NCI-H2107 treated with DMSO at 0.1 percent for 48 hours (cell line): ENCODE measurements at regions not wholly inside any gene's neighbourhood (a gene's known extent, or its start where the extent isn't known, plus 50 kb on each side); places are given as distances from the start of the nearest gene placed in this dataset.

ENCODE experiments used
- DNase-seq: peaks from one replicate; lab custom pipeline; 2025; ENCODE audit not compliant: unreplicated experiment; lab: John Stamatoyannopoulos, UW

DNA sequence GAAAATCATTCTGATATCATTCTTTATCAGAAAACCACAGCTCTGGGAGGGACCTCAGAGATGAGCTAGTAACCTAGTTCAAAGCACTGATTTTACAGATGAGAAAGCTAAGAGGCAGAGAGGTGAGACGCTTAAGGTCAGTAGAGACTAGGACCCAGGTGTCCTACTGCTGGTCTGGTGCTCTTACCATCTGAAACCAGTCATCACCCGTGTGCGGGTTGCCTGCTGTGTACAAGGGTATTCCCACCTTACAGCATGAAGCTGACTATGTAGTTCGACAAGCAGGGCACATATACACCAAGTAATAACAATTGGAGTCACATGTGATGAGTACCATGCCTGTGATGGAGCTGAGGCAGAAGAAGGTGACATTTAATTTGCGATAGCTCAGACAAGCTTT is 133.7 kb downstream of the ADAMTS15 start:
- DNase-seq, result no peak

DNA sequence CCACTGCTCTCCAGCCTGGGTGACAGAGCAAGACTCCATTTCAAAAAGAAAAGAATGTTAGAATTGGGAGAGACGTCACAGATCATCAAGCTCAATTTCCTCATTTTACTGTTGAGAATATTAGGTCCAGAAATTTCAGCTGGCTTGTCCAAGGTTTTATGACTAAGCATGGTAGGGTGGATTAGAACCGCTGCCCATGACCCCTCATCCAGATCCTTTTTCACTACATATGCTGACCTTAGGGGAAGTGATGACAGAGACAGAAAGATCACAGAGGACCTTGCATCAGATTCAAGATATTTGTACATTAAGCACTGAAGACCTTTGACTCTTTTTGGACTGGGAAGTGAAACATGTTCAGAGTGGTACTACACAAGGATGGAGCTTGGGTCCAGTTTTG is 134.5 kb downstream of the ADAMTS15 start:
- DNase-seq, result no peak

DNA sequence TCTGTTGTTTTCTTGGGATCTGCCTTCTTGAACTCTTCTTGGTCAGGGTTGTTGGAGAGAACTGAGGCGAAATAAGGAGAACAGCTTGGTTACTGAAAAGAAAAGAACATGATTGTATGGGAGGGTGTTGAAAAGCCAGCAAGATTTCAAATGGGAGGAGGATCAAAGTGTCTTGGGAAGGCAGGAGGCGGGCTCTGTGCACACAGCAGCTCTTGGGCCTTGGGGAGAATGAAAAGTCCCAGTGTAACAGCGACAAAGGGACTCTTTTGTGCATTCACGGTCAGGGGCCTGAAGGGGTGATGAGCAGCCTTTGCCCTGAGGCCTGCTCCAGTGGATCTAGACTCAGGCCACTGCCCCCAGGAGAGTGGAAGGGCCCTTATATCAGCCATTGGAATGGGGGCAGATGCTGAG is 135.4 kb downstream of the ADAMTS15 start:
- no peak for DNase-seq

DNA sequence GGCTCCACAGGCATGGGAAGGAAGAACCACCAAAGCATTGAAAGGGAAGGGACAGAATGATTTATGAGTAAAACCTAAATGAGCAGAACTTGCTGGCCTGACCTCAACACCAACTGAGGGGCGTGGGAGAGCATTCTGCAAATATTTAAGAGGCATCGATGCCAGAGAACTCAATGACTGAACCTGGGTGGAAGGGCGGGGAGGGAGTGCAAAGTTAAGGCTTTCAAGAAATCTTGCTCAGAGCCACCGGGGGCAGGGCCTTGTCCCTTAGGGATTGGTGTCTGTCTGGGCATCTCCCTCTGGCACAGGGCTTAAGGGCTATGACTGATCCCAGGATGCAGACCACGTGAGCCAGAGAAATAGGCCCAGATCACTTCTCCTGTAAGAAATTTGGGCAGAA is 137.1 kb downstream of the ADAMTS15 start:
- no peak for DNase-seq

DNA sequence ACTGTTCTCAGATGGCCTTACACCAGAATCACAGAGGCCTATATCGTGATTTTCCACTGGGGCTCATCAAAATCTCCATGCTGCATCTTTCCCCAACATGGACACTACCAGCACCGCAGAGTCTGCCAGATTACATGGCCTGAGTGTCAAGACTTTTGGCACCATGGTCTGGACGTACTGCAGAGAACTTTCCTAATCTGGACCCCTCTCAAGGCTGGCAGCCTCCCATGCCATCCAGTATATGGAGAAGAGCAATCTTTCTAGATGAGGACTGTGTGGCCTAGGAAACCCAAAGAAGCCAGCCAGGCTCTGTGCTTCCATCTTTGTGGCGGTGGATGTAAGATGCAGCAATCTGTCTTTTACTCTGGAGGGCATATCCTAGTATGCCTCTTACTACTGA is 139.2 kb downstream of the ADAMTS15 start:
- DNase-seq, result no peak

DNA sequence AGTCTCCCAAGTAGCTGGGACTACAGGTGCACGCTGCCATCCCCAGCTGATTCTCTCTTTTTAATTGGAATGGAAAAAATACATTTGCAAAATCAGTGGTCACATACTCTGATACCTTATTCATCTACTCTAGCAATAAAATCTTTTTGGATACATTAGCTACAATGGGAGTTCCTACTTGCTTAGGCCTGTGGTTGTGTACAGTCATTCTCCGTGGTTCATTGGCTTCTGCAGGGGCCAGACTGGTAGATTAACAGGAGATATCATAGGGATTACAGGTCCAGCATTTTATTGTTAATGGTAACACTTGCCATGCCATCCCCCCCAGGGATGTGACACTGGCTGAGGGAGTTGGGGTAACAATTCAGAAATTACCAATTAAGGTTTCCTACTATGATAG is 140.0 kb downstream of the ADAMTS15 start:
- DNase-seq, result no peak

DNA sequence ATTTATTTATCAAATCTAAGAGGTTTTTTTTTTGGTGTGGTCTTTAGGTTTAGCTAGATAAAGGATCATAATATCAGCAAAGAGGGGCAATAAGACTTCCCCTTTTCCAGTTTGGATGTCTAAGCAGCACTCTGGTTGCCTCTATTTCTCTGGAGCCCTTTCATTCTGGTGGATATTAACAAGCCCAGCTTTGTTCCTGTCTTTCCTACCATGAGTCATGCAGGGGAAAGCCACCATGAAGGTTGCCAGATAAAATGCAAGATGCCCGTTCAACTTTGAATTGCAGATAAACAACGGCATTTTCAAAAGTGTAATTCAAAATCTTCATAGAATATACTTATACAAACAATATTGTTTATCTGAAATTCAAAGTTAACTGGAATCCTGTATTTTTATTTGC is 143.6 kb downstream of the ADAMTS15 start:
- no peak for DNase-seq

DNA sequence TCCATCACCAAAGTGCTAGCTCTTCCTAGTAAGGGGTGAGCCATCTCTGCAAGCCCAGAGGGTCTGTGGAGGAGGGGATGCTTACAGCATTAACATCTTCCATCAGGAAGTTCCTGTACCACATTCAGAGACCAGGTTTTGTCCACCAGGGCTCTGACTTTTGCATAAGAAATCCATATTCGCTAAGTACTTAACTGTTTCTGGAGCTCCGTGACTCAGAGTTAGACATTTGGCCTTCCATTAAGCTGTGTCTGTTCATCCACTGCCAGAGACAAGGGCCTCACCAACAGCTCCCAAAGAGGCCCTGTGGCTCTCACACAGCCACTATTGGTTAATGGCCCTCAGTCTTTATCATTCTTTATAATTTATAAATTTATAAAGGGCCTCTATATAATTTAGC is 144.6 kb downstream of the ADAMTS15 start:
- no peak for DNase-seq

DNA sequence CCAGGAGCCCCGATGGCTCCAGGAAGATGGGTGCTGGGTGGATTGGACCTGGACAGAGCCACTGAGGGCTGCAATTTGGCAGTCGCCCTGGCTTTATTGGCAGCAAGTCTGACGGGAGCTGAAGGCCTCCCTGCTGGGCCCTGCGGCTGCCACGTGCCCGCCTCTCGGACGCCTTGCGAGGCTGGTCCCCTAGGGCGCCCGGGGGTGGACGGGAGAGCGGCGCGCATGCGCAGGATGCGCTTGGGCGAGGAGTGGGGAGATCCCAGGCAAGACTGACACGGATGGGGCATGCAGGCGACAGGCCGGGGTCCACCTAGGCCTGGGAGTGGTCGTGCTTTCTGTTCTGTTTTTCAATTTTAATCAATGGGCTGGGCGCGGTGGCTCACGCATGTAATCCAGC is 150.0 kb downstream of the ADAMTS15 start:
- DNase-seq, result no peak

DNA sequence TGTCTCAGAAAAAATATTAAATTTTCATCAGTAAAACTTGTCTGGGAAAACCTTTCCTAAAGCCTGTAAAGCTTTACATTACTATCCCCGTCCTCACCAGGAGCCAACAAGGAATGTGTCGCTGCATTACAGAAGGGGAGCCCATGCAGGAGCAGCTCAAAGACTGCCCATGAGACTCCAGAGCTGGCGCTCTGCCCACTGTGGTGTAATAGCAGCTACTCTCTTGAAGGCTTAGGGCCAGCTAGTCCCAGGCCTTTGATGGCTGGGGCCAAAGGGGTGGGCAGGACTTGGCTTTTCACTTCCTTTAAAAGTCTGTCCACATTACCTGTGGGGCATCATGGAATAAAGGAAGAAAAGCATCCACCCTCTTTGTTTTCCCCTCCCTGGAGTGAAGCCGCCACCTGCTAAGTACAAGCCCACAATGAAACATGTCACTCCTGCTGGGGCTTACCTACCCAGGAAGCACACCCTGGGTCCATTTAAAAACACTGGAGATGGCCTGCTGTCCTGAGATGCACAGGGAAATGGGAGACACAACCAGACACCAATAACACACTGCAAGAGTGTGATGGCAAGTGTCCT is 150.7 kb downstream of the ADAMTS15 start:
- DNase-seq, result no peak

DNA sequence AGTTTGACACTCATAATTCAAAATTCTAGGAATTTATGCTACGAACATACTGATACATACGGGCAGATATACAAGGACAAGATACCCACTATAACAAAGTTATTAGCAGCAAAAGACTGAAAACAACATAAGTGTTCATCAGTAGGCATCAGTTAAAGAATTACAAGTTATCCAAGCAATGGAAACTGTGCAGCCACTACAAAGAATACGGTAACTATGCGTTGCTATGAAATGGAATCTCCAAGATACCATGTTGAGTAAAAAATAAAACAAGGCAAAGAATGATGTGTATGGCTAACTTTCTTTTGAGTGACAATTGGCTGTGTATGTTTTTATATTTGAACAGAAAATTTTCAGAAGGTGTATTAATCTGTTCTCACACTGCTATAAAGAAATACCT is 151.7 kb downstream of the ADAMTS15 start:
- no peak for DNase-seq

DNA sequence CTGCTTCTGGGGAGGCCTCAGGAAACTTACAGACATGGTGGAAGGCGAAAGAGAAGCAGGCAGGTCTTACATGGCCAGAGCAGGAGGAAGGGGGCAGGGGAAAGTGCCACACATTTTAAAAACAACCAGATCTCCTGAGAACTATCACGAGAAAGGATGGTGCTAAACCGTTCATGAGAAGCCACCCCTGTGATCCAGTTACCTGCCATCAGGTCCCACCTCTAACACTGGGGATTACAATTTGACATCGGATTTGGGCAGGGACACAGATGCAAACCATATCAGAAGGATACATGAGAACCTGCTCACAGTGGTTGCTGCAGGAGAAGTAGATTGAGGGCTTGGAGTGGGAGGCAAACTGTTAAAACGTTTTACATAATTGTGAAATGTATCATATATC is 152.2 kb downstream of the ADAMTS15 start:
- no peak for DNase-seq

DNA sequence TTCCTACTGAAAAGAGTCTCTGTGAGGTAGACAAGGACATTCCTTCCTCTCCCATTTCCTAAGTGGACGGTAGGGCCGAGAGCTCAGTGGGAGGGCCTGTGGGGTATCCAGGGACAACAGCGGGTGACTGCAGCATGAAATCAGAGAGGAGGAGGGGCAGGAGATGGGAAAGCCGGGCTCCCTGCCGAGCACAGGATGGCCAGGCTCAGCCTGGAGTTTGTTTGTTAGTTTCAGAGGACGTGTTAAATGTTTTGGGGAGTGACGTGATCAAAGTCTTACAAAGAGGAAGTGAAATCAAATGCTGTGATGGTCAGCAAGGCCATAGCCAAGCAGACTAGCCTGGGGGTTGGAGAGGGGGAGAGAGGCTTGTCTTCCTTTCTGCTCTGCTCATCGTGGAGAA is 152.7 kb downstream of the ADAMTS15 start:
- DNase-seq, result no peak

DNA sequence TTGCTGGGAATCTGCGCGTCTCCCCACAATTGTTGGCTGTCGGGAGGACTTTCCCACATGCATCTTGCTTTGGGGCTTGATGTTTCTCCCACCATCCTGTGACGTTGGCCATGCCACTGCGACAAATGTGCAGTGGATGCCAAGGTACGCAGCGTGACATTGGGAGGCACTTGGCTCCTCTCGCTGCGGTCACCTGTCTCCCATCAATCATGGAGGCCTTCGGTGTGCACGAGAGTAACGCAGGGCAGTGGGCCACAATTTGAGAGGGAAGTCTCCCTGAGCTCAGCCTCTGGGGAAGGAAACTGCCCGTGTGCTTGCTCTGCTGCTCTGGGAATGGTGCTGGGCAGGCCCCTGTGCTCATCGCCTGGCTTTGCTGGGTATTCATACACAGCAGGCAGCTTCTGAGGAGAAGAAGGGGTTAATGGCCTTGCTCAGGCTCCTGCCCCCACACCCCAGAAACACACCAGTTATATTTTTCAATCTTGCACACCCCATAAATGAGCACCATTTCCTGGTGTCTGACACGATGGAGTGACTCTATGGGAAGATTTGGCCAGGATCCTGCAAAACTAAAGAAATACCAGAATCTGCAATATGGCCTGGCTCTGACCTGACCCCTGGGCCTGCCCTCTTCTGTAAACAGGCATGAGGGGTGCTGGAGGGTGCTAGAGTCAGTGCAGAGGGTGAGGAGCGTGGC is 153.5 kb downstream of the ADAMTS15 start:
- no peak for DNase-seq

DNA sequence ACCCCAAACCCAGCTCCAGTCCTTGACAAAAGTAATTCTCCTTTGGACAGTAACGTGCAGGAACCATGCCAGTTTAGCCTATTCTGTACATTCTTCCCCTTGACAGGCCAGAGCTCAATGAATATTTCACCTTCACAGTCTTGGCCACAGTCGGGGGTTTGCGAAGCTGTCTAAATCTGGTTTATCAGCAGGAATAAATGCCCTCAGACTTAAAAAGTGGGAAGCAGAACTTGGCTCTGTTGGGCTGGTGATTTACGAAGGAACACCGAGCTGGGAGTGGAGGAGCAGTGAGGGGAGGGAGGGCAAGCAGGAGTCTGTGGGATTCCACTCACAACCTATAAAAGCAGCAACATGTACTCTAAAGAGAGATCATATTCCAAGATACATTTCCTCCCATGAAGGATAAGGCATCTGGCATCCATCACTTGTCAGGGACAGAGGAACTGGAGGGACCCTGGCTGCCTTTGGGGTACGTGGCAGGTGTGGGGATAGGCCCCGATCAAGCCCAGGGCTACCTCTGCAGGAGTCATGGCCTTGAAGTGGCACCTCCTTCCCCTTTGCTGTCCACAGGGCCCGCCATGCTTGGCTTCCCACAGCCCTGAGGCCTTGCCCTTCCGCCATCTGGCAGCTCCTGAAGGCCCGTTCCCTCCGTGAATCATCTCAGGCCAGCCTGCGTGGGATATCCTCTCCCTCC is 154.3 kb downstream of the ADAMTS15 start:
- no peak for DNase-seq

DNA sequence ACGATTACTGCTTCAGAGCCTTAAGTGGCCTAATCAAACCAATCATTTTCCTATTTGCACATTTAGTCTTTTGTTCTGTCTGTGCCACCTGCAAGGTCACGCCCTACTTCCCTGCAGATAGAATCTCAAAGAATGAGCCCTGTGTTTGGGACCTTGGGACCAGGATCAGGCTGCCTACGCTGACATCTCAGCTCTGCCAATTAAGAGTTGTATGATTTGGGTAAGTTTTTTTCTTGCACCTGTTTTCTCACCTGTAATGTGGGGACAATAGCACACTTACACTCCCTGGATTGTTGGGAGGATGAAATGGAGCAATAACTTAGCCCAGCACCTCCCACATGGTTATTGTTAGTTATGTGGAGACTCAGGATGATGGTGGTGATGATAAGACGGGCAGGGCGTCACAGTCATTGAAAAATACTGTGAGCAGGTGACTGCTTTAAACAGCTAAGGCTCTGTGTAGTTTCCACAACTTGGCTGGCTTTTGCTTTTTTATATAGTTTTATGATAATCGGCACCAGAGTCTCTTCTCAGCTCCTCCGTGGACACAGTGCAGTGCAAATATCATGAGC is 155.0 kb downstream of the ADAMTS15 start:
- DNase-seq, result no peak

DNA sequence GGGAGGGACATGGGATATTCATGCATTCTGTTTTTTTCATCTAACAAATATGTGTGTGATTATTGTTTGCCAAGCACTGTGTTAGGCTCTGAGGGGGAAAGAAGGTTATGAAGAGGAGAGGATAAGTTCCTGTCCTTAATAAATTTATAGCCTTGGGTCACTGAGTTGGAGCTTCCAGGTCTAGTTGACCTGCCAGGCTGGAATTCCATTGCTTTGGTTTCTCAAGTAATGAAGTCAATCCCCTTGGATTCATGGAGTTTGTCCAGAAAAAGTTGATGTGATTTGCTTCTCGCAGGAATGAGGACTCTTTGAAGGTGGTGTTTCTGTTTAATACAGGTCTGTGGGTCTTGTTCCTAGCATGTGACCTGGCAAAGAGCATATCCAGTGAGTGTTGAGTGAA is 156.2 kb downstream of the ADAMTS15 start:
- no peak for DNase-seq

DNA sequence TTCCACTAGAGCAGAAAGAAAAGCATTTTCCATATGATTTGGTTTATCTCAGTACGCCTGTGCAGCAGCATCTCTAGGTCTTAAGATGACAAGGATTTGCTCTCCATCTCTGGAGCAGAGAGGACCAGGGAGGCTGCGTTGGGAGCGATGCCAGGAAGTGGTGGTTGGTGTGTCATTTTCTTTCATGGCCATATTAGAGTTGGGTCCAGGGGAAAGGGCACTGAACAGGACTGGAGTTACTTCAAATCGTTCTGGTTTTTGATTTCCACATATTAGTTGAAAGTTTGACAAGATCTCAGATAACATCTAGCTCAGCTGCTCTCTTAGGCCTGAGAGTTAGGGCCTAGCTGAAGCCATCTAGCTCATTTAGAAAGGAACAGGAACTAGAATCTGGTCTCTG is 157.7 kb downstream of the ADAMTS15 start:
- no peak for DNase-seq

DNA sequence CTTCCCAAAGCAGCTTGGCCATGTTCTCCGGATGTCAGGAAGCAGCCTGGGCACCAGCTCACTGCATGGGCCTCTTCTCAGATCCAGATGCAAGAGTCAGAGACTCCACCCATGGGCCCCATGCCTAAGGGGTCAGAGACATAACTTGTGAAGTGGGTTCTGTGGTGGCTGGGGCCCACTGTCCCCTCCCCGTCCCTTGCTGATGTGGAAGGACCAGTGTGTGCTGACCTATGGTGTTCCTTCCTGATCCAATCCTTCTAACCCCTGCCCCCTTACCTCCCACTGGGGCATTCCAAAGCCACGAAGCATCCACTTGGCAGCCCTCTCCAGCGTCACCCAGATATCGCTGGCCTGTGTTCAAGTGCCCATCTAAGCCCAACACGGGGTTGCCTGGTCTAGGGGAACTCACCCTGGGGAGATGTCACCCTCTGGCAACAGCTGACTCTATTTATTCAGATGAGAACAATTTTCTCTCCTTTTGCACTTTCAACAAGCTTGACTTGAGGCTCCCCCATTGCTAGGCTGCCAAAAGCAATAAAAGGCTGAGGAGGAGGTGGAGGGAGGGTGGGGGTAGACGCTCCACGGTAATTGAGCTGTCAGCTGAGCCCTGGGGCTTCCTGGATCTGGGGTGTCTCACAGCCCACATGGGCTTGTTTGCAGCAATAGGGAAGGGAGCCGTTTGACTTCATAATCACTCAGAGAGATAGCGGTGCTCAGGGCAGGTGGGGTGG is 158.5 kb downstream of the ADAMTS15 start:
- DNase-seq, result no peak

DNA sequence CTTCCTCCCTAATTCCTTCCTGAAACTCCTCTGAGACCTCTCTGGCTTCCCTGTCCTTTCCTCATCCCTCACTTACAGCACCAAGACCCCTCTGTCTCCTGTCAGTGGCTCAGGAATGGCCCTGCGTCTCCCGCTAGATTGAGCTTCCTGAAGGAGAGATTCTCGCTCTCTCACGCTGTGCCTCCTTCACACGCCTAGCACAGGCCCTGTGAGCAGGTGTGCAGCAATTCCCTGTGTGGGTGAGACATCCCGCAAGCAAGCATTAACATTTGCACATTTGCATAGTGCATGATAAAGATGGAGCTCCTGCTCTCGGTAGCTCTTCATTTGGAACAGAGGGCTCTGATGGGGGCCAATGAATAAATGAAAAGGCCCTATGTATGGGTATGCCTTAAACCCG is 159.8 kb downstream of the ADAMTS15 start:
- no peak for DNase-seq
